Epithelial cell of esophagus (primary cell): ENCODE measurements at regions not wholly inside any gene's neighbourhood (a gene's known extent, or its start where the extent isn't known, plus 50 kb on each side); places are given as distances from the start of the nearest gene placed in this dataset.
"Not testable (repeated sequence)": the region's sequence is repeated elsewhere in the genome, so short reads cannot be mapped to it uniquely, and the experiment has no call there.

Experiments used
- DNase-seq: peaks from one replicate; pipeline ENCODE4 v3.0.0; 2010; ENCODE audit warnings: low read depth
- H3K4me3 ChIP-seq: 2 replicates; pipeline ENCODE4 v1.5.1; 2011; ENCODE audit warnings: mild to moderate bottlenecking, low read length, control low read depth
- TF ChIP-seq, protein P1 (sequence below): IDR thresholded peaks from 2 replicates; pipeline ENCODE4 v1.5.1; 2011; ENCODE audit warnings: low read depth, mild to moderate bottlenecking, low read length, control low read depth, inconsistent platforms; ENCODE audit not compliant: insufficient read depth; ENCODE audit errors: missing control alignments

DNA sequence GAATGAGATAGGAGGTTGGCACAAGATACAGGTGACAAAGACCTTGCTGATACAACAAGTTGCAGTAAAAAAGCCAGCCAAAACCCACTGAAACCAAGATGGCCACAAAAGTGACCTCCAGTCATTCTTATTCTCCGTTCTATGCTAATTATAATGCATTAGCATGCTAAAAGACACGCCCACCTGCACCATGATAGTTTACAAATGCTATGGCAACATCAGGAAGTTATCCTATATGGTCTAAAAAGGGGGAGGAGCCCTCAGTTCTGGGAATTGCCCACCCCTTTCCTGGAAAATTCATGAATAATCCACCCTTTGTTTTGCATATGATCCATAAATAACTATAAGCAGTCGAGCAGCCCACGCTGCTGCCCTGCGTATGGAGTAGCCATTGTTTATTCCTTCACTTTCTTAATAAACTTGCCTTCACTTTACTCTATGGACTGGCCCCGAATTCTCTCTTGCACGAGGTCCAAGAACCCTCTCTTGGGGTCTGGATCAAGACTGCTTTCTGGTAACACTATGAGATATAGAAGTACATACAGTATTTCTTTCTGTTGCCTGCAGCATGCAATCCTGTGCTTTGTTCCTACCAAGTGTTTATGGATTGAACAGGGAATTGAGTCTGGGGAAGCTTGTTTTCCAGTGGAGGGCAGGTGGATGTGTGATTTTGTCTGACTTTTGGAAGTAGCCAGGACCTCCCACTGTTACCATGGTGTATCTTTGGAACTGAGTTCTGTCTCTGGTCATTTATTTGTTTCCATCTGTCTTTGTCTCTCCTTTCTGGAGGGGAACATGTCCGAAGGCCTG lies 72.0 kb upstream of the TGM3 start:
- DNase-seq = no peak
- TF ChIP-seq, protein P1, sequence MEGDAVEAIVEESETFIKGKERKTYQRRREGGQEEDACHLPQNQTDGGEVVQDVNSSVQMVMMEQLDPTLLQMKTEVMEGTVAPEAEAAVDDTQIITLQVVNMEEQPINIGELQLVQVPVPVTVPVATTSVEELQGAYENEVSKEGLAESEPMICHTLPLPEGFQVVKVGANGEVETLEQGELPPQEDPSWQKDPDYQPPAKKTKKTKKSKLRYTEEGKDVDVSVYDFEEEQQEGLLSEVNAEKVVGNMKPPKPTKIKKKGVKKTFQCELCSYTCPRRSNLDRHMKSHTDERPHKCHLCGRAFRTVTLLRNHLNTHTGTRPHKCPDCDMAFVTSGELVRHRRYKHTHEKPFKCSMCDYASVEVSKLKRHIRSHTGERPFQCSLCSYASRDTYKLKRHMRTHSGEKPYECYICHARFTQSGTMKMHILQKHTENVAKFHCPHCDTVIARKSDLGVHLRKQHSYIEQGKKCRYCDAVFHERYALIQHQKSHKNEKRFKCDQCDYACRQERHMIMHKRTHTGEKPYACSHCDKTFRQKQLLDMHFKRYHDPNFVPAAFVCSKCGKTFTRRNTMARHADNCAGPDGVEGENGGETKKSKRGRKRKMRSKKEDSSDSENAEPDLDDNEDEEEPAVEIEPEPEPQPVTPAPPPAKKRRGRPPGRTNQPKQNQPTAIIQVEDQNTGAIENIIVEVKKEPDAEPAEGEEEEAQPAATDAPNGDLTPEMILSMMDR = no peak
- H3K4me3 ChIP-seq = no peak overlapping the region

DNA sequence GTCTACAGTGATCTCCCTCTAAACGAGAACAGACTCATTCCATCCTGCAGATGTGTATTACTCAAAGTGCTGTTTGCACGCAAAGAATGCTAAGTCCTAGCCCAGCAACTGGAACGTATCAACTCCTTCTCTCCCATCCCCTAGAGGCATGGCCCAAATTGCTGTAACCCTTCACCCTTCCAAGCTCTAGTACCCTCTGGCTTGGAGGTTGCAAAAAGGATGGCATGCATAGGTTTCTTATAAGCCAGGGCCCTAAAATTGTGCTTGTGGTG lies 71.5 kb upstream of the TGM3 start:
- TF ChIP-seq, protein P1 = no peak
- no peak for DNase-seq
- H3K4me3 ChIP-seq = no peak overlapping the region

DNA sequence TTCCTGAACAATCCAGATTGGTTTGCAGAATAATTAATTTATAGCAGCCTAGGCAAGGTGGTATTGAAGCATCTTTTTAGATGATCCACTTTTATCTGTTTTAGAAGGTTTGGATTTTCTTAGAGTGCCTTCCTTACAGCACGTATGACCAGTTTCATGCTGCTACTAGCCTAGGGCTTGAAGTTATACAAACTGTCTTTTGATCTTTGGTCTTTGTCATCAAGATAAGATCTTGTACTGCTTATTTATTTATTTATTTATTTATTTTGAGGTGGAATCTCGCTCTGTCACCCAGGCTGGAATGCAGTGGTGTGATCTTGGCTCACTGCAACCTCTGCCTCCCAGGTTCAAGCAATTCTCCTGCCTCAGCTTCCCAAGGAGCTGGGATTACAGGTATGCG lies 68.5 kb upstream of the TGM3 start:
- DNase-seq, H3K4me3 ChIP-seq: not testable (repeated sequence)

DNA sequence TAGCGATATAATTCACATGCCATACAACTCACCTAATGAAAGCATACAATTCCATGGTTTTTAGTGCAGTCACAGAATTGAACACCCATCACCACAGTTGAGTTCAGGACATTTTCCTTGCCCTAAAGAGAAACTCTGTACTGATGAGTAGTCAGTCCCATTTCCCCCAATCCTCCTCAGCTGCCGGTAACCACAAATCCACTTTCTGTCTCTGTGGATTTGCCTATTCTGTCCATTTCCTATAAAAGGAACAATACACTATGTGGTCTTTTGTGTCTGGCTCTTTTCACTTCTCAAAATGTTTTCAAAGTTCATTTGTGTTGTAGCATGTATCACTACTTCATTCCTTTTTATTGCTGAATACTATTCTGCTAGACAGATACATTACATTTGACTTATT lies 67.9 kb upstream of the TGM3 start:
- DNase-seq = no peak
- no peak overlapping the region for H3K4me3 ChIP-seq
- TF ChIP-seq, protein P1 = no peak

DNA sequence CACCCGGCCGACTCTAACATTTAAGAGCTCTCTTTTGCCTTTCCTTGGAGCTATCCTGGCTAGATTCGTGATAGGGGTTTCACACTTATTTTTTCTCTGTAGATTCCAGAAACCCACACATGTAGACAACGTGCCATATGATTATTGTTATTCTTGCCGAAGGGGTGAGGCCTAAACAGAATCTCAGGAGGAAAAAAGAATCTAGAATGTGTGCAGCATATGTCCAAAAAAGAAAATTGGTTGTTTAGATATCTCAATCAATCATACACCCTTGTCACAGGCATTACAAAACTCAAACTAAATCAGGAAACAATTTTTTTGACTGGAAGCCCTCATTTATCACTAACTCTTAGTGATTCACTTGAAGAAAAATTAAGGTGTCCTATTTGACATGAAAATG lies 66.9 kb upstream of the TGM3 start:
- H3K4me3 ChIP-seq = no peak overlapping the region
- TF ChIP-seq, protein P1 = no peak
- no peak for DNase-seq

DNA sequence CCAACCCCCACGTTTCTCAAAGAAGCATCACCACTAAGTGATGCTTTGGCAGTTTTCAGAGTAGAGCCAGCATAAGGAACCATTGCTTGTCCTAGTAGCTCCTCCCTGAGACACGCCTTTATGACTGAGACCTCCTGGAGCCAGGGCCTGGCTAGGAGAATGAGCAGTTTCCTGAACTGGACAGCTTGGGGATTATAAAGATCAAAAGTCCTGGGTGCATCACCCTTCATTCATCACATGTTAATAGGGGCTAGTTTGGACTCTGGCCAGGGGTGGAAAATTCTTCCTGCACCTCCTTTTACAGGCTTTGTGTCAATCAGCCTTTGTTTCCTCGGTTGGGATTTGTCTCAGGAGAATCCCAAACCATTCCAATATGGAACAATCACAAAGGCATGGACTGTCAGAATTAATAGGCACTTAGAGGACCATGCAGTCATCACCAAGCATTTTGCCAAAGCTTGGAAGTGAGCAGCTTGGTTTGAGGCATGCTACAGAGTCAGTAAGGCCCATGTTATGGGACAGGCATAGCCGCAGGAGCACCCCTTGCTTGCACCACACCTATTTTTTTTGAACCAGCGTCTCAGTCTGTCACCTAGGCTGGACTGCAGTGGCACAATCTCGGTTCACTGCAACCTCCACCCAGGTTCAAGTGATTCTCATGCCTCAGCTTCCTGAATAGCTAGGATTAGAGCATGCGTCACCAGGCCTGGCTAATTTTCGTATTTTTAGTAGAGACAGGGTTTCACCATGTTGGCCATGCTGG lies 64.9 kb upstream of the TGM3 start:
- TF ChIP-seq, protein P1 = no peak
- DNase-seq = peak; percentile 44
- H3K4me3 ChIP-seq = no peak overlapping the region

DNA sequence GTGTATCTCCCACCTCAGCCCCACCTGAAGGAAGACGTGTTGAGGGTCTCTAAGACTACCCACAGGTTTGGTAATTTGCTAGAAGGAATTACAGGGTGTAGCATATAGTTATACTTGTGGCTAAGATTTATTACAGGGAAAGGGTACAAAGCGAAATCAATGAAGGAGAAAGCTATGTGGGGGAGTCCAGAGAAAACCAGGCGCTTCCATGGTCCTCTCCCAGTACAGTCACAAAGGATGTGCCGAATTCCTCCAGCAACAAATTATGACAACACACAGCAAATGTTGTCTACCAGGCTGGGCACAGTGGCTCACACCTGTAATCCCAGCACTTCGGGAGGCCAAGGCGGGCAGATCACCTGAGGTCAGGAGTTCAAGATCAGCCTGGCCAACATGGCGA lies 64.1 kb upstream of the TGM3 start:
- DNase-seq = no peak
- TF ChIP-seq, protein P1 = no peak

More for the DNA sequence above, 64.1 kb upstream of the TGM3 start:
- H3K4me3 ChIP-seq = no peak overlapping the region
